ENCODE measurements at regions not wholly inside any gene's neighbourhood (a gene's known extent, or its start where the extent isn't known, plus 50 kb on each side); places are given as distances from the start of the nearest gene placed in this dataset.

DNA sequence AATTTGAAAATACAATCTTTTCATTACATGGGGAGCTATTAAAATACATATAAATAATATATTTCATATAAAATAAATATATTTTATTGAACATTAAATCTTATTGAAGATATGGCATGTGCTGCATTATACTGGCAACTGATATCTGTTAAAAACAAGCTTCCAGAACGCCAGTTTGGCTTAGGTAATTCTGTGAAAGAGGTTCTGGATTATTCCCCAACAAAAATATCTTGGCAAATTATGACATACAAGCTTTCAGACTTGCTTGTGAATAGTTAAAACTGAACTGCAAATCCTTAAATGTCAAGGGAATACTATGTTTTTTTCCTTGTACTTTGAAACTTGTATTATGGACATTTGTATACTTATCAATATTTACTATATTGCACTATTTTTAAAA lies 210.2 kb upstream of the LCORL start:
- Histone ChIP-seq H4K20me1 (ENCODE audit: insufficient read depth, low read length, poor library complexity, severe bottlenecking) (no peaks in the 10 kb centered on the region), H3K9me2 (replicated peaks; ENCODE audit: low read depth, low read length) (no peaks in the 10 kb centered on the region), H3K36me3 (ENCODE audit: insufficient read depth, low read length) (no peaks in the 10 kb centered on the region), H2AFZ (ENCODE audit: low read length) (no peak overlapping the region), H3K4me2 (ENCODE audit: low read depth, low read length, poor library complexity, severe bottlenecking) (no peak overlapping the region), H3F3A (ENCODE audit: low read depth) (no peaks in the 10 kb centered on the region), H3K79me2 (ENCODE audit: insufficient read depth, low read length) (no peaks in the 10 kb centered on the region), H3K27me3 (ENCODE audit: insufficient read depth, low read length, poor library complexity, severe bottlenecking) (no peaks in the 10 kb centered on the region), H3K4me3 (ENCODE audit: low read length, poor library complexity, severe bottlenecking) (no peak overlapping the region), H3K9ac (ENCODE audit: low read depth, low read length, poor library complexity, severe bottlenecking) (no peak overlapping the region), H3K9me3 (ENCODE audit: insufficient read depth, low read depth, low read length) (no peaks in the 10 kb centered on the region; the same call in 1 of the 2 replicates), H3K4me1 (ENCODE audit: insufficient read depth, low read length, poor library complexity, severe bottlenecking) (no peaks in the 10 kb centered on the region)
- TF ChIP-seq, protein P1, sequence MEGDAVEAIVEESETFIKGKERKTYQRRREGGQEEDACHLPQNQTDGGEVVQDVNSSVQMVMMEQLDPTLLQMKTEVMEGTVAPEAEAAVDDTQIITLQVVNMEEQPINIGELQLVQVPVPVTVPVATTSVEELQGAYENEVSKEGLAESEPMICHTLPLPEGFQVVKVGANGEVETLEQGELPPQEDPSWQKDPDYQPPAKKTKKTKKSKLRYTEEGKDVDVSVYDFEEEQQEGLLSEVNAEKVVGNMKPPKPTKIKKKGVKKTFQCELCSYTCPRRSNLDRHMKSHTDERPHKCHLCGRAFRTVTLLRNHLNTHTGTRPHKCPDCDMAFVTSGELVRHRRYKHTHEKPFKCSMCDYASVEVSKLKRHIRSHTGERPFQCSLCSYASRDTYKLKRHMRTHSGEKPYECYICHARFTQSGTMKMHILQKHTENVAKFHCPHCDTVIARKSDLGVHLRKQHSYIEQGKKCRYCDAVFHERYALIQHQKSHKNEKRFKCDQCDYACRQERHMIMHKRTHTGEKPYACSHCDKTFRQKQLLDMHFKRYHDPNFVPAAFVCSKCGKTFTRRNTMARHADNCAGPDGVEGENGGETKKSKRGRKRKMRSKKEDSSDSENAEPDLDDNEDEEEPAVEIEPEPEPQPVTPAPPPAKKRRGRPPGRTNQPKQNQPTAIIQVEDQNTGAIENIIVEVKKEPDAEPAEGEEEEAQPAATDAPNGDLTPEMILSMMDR (conservative IDR thresholded peaks at IDR 0.05; ENCODE audit: low read length): no peak
- no peak for TF ChIP-seq EZH2phosphoT487 (IDR thresholded peaks at IDR 0.05; ENCODE audit: borderline replicate concordance)

DNA sequence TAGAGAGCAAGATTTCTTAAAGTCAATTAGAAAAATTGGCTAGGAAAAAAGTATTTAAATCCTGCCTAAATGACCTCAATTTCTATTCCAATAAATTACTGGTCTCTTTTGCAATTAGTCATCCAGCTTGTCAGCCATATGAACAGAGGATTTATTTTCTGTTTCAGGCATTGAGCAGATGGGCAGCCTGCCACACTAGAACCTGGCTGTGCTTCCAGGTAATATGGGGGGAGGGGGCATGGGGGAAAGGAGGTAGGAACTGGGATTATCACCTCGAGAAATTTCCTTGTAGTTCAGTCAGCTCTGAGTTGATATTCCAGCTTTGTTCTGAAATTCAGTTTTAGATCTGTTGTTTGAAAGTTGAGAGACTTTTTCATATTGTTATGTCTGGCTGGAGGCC lies 206.3 kb upstream of the LCORL start:
- Histone ChIP-seq H3K9ac (ENCODE audit: low read depth, low read length, poor library complexity, severe bottlenecking) (no peak overlapping the region), H3K4me2 (ENCODE audit: low read depth, low read length, poor library complexity, severe bottlenecking) (no peak overlapping the region), H3K36me3 (ENCODE audit: insufficient read depth, low read length) (no peaks in the 10 kb centered on the region), H3K79me2 (ENCODE audit: insufficient read depth, low read length) (no peaks in the 10 kb centered on the region), H3K27me3 (ENCODE audit: insufficient read depth, low read length, poor library complexity, severe bottlenecking) (no peaks in the 10 kb centered on the region), H3F3A (ENCODE audit: low read depth) (no peaks in the 10 kb centered on the region), H3K9me3 (ENCODE audit: insufficient read depth, low read depth, low read length) (no peaks in the 10 kb centered on the region; the same call in 1 of the 2 replicates), H2AFZ (ENCODE audit: low read length) (no peak overlapping the region), H4K20me1 (ENCODE audit: insufficient read depth, low read length, poor library complexity, severe bottlenecking) (no peaks in the 10 kb centered on the region), H3K4me3 (ENCODE audit: low read length, poor library complexity, severe bottlenecking) (no peak overlapping the region), H3K4me1 (ENCODE audit: insufficient read depth, low read length, poor library complexity, severe bottlenecking) (no peaks in the 10 kb centered on the region), H3K9me2 (replicated peaks; ENCODE audit: low read depth, low read length) (no peaks in the 10 kb centered on the region)
- TF ChIP-seq EZH2phosphoT487 (IDR thresholded peaks at IDR 0.05; ENCODE audit: borderline replicate concordance): no peak
- TF ChIP-seq, protein P1 (conservative IDR thresholded peaks at IDR 0.05; ENCODE audit: low read length): no peak

DNA sequence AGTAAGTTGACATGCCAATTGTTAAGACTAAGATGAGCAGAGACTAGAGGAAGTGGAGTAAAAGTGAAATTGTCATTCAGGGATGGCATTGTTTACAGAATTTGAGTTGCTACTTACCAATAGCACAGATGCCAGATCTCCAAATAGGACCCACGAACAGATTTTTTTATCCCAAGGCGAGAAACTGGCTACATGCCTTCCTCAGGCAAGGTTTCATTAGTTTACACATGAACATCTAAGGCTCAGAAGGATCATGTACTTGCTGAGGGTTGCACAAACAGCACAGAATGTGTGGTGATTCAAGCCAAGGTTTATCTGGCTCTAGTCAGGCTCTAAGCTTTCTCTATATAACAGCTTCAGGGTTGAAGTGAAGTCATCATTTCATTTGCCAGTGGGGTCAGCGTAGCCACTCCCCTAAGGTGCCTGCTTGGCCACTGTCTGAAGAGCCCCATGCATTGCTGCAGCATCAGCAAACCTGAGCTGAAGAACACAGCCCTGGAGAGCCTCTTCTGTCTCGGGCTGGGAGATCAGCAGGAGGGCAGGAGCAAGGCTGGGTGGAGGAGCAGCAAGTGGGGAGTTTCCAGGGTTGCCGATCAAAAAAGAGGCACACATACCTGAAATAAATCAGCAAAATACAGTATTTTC lies 193.0 kb upstream of the LCORL start:
- Histone ChIP-seq H3K79me2 (ENCODE audit: insufficient read depth, low read length) (no peaks in the 10 kb centered on the region), H3K4me1 (ENCODE audit: insufficient read depth, low read length, poor library complexity, severe bottlenecking) (no peaks in the 10 kb centered on the region), H3F3A (ENCODE audit: low read depth) (no peaks in the 10 kb centered on the region), H3K4me3 (ENCODE audit: low read length, poor library complexity, severe bottlenecking) (no peak overlapping the region), H3K27me3 (ENCODE audit: insufficient read depth, low read length, poor library complexity, severe bottlenecking) (no peaks in the 10 kb centered on the region), H3K9me3 (ENCODE audit: insufficient read depth, low read depth, low read length) (no peaks in the 10 kb centered on the region), H2AFZ (ENCODE audit: low read length) (no peak overlapping the region), H3K4me2 (ENCODE audit: low read depth, low read length, poor library complexity, severe bottlenecking) (no peak overlapping the region), H3K9me2 (replicated peaks; ENCODE audit: low read depth, low read length) (no peaks in the 10 kb centered on the region), H3K9ac (ENCODE audit: low read depth, low read length, poor library complexity, severe bottlenecking) (no peak overlapping the region), H3K36me3 (ENCODE audit: insufficient read depth, low read length) (no peaks in the 10 kb centered on the region), H4K20me1 (ENCODE audit: insufficient read depth, low read length, poor library complexity, severe bottlenecking) (no peaks in the 10 kb centered on the region)
- no peak for TF ChIP-seq EZH2phosphoT487 (IDR thresholded peaks at IDR 0.05; ENCODE audit: borderline replicate concordance)
- TF ChIP-seq, protein P1 (conservative IDR thresholded peaks at IDR 0.05; ENCODE audit: low read length): no peak

All from Loucy (cell line).